ENCODE measurements at regions not wholly inside any gene's neighbourhood (a gene's known extent, or its start where the extent isn't known, plus 50 kb on each side); places are given as distances from the start of the nearest gene placed in this dataset.

DNA sequence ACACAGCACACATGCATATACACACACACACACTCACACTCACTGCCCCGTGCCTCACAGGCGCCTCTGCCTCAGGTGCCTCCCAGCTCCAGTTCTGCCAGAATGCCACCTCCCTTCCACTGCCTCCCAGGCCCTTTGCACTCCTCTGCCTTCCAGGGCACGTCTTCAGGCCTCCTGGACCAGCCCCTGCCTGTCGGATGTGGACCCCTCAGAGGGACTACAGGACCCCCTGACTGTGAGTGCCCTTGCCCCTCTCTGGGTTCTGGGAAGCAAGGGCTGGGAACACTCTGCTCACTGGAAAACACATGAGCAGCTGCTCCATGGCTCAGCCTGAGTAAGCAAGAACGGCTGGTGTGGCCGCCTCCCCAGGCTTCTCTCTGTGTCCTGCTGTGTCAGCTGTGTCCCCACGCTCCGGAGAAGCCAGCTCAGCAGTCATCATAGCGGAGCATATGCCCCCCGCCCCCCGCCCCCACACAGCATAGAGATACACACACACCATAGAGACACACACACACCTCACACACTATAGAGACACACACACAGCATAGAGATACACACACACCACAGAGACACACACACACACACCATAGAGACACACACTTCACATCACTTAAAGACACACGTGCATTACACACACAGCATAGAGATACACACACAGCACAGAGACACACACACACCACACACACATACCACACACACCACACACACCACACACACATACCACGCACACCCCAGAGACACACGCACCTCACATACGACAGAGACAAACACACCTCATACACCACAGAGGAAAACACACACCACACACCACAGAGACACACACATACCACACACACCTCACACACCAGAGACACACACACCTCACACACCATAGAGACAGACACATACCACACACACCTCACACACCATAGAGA, 271.3 kb downstream of the CYRIA start:
- no peaks in the 10 kb centered on the region for H3K9me3 ChIP-seq
- intact Hi-C loops (cut with DNase I; ENCODE audit: low total_unique reads): no loop called here
- no peaks in the 10 kb centered on the region for H3K4me1 ChIP-seq
- H3K36me3 ChIP-seq: no peaks in the 10 kb centered on the region
- TF ChIP-seq, protein P1, sequence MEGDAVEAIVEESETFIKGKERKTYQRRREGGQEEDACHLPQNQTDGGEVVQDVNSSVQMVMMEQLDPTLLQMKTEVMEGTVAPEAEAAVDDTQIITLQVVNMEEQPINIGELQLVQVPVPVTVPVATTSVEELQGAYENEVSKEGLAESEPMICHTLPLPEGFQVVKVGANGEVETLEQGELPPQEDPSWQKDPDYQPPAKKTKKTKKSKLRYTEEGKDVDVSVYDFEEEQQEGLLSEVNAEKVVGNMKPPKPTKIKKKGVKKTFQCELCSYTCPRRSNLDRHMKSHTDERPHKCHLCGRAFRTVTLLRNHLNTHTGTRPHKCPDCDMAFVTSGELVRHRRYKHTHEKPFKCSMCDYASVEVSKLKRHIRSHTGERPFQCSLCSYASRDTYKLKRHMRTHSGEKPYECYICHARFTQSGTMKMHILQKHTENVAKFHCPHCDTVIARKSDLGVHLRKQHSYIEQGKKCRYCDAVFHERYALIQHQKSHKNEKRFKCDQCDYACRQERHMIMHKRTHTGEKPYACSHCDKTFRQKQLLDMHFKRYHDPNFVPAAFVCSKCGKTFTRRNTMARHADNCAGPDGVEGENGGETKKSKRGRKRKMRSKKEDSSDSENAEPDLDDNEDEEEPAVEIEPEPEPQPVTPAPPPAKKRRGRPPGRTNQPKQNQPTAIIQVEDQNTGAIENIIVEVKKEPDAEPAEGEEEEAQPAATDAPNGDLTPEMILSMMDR (IDR thresholded peaks at IDR 0.05 in 8 of 11, conservative IDR thresholded peaks at IDR 0.05 in 3 of 11): no peak
- TF ChIP-seq POLR2A (IDR thresholded peaks at IDR 0.05): no peak
- TF ChIP-seq POLR2AphosphoS5 (IDR thresholded peaks at IDR 0.05): no peak
- no peak for DNase-seq
- no peak overlapping the region for H3K4me3 ChIP-seq
- WGBS, 5 donors: 68 to 84% (median 73%) methylated on average over 9 to 15 of the region's 15 CpGs
- H3K27me3 ChIP-seq (replicated peaks in 1 of 7): no peaks in the 10 kb centered on the region
- H3K27ac ChIP-seq: no peak overlapping the region

DNA sequence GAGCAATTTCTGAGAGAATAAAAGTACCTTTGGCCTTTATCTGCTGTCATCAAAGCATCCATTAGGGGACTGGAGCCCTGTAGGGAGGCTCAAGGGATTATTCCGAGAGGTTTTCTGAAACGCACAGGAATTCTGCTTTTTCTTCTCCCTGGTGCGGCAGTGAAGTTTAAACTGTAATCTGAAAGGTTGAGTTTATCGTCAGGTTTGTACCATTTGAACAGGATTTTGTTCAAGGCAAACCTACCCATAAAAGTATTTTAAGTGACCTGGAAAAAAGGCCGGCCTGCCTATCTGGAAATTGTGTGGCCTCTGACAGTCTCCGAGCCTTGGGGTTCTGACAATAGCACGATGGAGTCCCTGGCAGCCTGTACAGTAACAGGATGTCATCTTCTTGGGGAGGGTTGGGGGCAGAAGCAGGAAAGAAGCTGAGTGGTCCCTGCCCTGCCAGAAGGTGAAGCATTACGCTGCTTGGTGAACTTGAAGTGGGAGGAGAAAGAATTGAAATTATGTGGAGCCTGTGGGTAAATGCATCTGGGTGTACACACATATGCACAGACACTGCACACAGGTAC, 272.0 kb downstream of the CYRIA start:
- intact Hi-C loops (cut with DNase I; ENCODE audit: low total_unique reads): no loop called here
- DNase-seq: no peak
- 78 to 91% (median 84%) methylated on average over 8 of the region's 8 CpGs for WGBS, 5 donors

DNA sequence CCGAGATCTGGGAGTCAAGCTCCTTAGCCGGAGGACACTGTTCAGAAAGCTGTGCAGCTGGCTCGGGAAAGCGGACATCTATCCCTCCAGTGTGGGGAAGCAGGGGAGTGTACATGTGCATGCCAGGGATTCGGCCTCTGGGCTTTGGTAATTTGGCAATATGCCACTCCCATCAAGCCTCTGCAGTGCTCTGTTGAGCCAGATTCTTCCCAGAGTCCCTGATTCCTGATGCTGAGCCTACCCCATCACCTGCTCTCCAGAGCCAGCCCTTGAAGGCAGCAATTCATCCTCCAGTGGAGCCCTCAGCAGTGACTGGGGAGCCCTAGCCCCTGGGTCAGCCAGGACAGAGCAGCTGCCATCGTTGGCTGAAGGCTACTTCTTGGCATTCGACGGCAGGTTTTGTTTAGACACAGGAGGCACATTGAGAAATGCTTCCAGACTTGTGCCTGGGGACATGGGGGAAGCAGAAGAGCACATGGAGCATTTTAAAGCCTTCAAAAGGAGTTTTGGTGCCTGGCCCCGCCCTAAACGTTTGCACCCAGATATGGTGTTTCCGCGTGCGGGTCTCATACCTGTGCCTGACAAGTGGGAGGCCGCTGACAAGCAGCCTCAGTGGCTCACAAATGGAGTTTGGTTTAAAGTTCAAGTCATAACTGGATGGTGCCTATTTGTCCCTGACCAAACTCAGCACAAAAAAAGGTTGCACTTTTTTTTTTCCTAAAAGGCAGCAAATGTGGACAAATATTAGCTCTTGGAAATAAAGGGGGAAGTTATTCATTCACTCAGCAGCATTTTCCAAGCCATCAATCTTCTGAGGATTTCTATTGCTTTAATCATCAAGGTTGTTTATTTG, 272.8 kb downstream of the CYRIA start:
- no peaks in the 10 kb centered on the region for H3K36me3 ChIP-seq
- no peak overlapping the region for H3K4me3 ChIP-seq
- 75 to 89% (median 79%) methylated on average over 13 to 14 of the region's 14 CpGs for WGBS, 5 donors
- intact Hi-C loops (cut with DNase I; ENCODE audit: low total_unique reads): no loop called here
- no peak overlapping the region for H3K27ac ChIP-seq
- H3K9me3 ChIP-seq: no peaks in the 10 kb centered on the region
- TF ChIP-seq, protein P1 (IDR thresholded peaks at IDR 0.05 in 8 of 11, conservative IDR thresholded peaks at IDR 0.05 in 3 of 11): no peak
- TF ChIP-seq POLR2A (IDR thresholded peaks at IDR 0.05) (no peak), POLR2AphosphoS5 (IDR thresholded peaks at IDR 0.05) (no peak)
- H3K27me3 ChIP-seq (replicated peaks in 1 of 7): no peaks in the 10 kb centered on the region
- no peaks in the 10 kb centered on the region for H3K4me1 ChIP-seq
- no peak for DNase-seq

More for the DNA sequence above, 272.0 kb downstream of the CYRIA start:
- Histone ChIP-seq H3K36me3 (no peaks in the 10 kb centered on the region), H3K4me1 (no peaks in the 10 kb centered on the region), H3K4me3 (no peak overlapping the region), H3K27ac (no peak overlapping the region), H3K27me3 (replicated peaks in 1 of 7) (no peaks in the 10 kb centered on the region), H3K9me3 (no peaks in the 10 kb centered on the region)
- TF ChIP-seq, protein P1 (IDR thresholded peaks at IDR 0.05 in 8 of 11, conservative IDR thresholded peaks at IDR 0.05 in 3 of 11): no peak
- TF ChIP-seq POLR2A (IDR thresholded peaks at IDR 0.05) (no peak), POLR2AphosphoS5 (IDR thresholded peaks at IDR 0.05) (no peak)
